Panc1 (cell line): ENCODE measurements at regions not wholly inside any gene's neighbourhood (a gene's known extent, or its start where the extent isn't known, plus 50 kb on each side); places are given as distances from the start of the nearest gene placed in this dataset.

ENCODE experiments used
- ATAC-seq: fragments of 200-7000 bp; cut with Tn5 transposase; 2 replicates; pipeline ENCODE4 v1.9.1; 2020; ENCODE audit warnings: mild to moderate bottlenecking, moderate library complexity
- BruUV-seq: library from RNA; stranded (reverse); fragments of 400-500 nt; replicated peaks from 2 replicates; lab custom pipeline; 2021; lab: Mats Ljungman, UMichigan
- CTCF ChIA-PET: fragments of 300-600 bp; sonication (Branson Sonifier 250); formaldehyde crosslinking; loops from one replicate; lab custom pipeline; 2022; ENCODE audit warnings: antibody characterized with exemption; lab: Charles Lee
- POLR2A ChIA-PET: fragments of 300-600 bp; sonication (Branson Sonifier 250); formaldehyde crosslinking; loops from one replicate; lab custom pipeline; 2022; ENCODE audit warnings: antibody characterized with exemption; lab: Charles Lee
- DNase-seq: peaks from one replicate; pipeline ENCODE4 v3.0.0-alpha.2; 2010; ENCODE audit warnings: low read depth, low spot score
- H3K27ac ChIP-seq: 2 replicates; pipeline ENCODE4 v1.5.1; 2011; ENCODE audit warnings: mild to moderate bottlenecking, low read length, inconsistent platforms
- H3K27me3 ChIP-seq: fragments of 200-500 bp; sonication (Bioruptor generic); 2 replicates; pipeline ENCODE4 v1.6.0; 2014; ENCODE audit warnings: low read length, inconsistent platforms; ENCODE audit not compliant: control insufficient read depth, insufficient read depth
- H3K36me3 ChIP-seq: fragments of 200-500 bp; sonication (Bioruptor generic); 2 replicates; pipeline ENCODE4 v1.5.1; 2014; ENCODE audit warnings: inconsistent platforms, mild to moderate bottlenecking, low read length, moderate library complexity; ENCODE audit not compliant: control insufficient read depth, insufficient read depth
- H3K4me1 ChIP-seq: 2 replicates; pipeline ENCODE4 v1.5.1; 2011; ENCODE audit warnings: inconsistent platforms, mild to moderate bottlenecking, low read length, moderate library complexity; ENCODE audit not compliant: control insufficient read depth, insufficient read depth
- H3K4me3 ChIP-seq, 2 experiments: 2 replicates each; pipeline ENCODE4 v1.5.1; 2011 to 2012; ENCODE audit warnings: low read depth in 2 of 2, low read length in 2 of 2, mild to moderate bottlenecking in 2 of 2, inconsistent platforms in 1 of 2, moderate library complexity in 1 of 2
- H3K9me3 ChIP-seq: fragments of 200-500 bp; sonication (Bioruptor generic); 2 replicates; pipeline ENCODE4 v1.5.1; 2014; ENCODE audit warnings: low read depth, mild to moderate bottlenecking, inconsistent platforms, low read length, moderate library complexity; ENCODE audit not compliant: control insufficient read depth, insufficient read depth
- POLR2AphosphoS5 ChIP-seq: IDR thresholded peaks from 2 replicates; pipeline ENCODE4 v1.6.1; 2012; ENCODE audit warnings: mild to moderate bottlenecking, low read depth, low read length, moderate library complexity
- SIN3A ChIP-seq: IDR thresholded peaks from 2 replicates; pipeline ENCODE4 v1.6.1; 2012; ENCODE audit warnings: low read depth, mild to moderate bottlenecking, low read length, moderate library complexity, borderline replicate concordance; ENCODE audit not compliant: insufficient read depth
- TCF7L2 ChIP-seq: IDR thresholded peaks from 2 replicates; pipeline ENCODE4 v1.6.1; 2011; ENCODE audit warnings: mild to moderate bottlenecking, low read depth, low read length, inconsistent platforms
- in situ Hi-C: cut with HindIII; loops from 2 replicates; pipeline ENCODE4 v1.10.0; 2016; ENCODE audit warnings: low sequenced_read_pairs, low pct_unique_long_range_greater_than_20kb
- intact Hi-C: fragments of 100-400 bp; cut with micrococcal nuclease; formaldehyde crosslinking; loops from one replicate; pipeline ENCODE4 v1.10.0; 2022; ENCODE audit not compliant: unreplicated experiment
- TF ChIP-seq, protein P1 (sequence below): fragments of 450-650 bp; IDR thresholded peaks from 2 replicates; pipeline ENCODE4 v1.5.1; 2017; ENCODE audit warnings: mild to moderate bottlenecking
- TF ChIP-seq, protein P2 (sequence below), 2 experiments: IDR thresholded peaks; 2 replicates each; pipeline ENCODE4 v1.6.1; 2011 to 2012; ENCODE audit warnings: low read depth in 2 of 2, control low read depth in 1 of 2, low read length in 1 of 2, mild to moderate bottlenecking in 1 of 2, moderate library complexity in 1 of 2; ENCODE audit not compliant: insufficient read depth in 1 of 2

DNA sequence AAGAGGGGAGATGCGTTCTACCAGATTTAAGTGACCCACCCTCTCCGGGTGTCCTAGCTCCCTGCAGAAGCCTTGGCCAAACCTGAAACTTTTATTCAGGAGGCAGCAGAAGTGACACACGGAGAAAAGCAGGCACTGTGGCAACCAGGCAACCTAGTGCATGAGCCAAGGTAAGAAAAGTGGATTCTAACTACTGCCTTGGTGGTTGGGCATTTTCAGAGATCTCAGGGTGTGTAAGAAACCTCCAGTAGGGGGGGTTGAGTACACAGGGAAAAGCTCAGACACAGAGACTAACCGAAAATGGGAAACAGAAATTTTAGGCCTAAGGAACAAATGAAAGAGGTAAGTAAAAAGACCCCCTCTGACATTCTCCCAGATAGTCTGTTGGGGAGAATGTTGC, 645.7 kb downstream of the ANKRD7 start:
- no peaks in the 10 kb centered on the region for H3K27me3 ChIP-seq
- no peak for TF ChIP-seq SIN3A
- TF ChIP-seq, protein P1, sequence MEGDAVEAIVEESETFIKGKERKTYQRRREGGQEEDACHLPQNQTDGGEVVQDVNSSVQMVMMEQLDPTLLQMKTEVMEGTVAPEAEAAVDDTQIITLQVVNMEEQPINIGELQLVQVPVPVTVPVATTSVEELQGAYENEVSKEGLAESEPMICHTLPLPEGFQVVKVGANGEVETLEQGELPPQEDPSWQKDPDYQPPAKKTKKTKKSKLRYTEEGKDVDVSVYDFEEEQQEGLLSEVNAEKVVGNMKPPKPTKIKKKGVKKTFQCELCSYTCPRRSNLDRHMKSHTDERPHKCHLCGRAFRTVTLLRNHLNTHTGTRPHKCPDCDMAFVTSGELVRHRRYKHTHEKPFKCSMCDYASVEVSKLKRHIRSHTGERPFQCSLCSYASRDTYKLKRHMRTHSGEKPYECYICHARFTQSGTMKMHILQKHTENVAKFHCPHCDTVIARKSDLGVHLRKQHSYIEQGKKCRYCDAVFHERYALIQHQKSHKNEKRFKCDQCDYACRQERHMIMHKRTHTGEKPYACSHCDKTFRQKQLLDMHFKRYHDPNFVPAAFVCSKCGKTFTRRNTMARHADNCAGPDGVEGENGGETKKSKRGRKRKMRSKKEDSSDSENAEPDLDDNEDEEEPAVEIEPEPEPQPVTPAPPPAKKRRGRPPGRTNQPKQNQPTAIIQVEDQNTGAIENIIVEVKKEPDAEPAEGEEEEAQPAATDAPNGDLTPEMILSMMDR: peak; percentile 37
- H3K9me3 ChIP-seq: no peaks in the 10 kb centered on the region
- BruUV-seq: no TSS peak
- DNase-seq (no peak), ATAC-seq (no peak)
- H3K27ac ChIP-seq: no peak overlapping the region
- no peaks in the 10 kb centered on the region for H3K36me3 ChIP-seq
- intact Hi-C loops: no loop called here
- POLR2A ChIA-PET: no interaction called here
- H3K4me1 ChIP-seq: no peaks in the 10 kb centered on the region
- H3K4me3 ChIP-seq: no peak overlapping the region
- CTCF ChIA-PET: no interaction called here
- in situ Hi-C loops: no loop called here

DNA sequence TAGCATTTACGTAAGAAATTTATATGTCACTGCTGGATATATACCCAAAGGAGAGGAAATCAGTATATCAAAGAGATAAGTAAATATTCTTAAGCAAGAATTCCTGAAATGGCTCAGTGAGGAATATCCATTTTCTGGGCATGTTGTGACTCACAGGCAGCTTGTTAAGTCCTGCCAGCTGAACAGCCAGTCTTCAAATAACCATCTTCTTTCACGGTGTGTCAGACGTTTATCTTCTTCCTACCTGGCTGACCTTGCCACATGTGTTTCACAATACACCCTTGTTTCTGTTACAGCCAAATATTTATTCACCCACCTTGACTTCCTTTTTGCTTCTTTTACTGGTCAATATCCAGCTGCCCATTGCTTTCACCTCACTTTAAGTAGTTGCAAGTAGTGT, 648.1 kb downstream of the ANKRD7 start:
- no TSS peak for BruUV-seq
- Histone ChIP-seq H3K4me3 (no peak overlapping the region), H3K27me3 (no peaks in the 10 kb centered on the region), H3K9me3 (no peaks in the 10 kb centered on the region), H3K36me3 (no peaks in the 10 kb centered on the region), H3K4me1 (no peaks in the 10 kb centered on the region), H3K27ac (no peak overlapping the region)
- POLR2A ChIA-PET: no interaction called here
- DNase-seq (no peak), ATAC-seq (no peak)
- in situ Hi-C loops: no loop called here
- TF ChIP-seq, protein P1: no peak
- TF ChIP-seq TCF7L2: no peak
- TF ChIP-seq, protein P2, sequence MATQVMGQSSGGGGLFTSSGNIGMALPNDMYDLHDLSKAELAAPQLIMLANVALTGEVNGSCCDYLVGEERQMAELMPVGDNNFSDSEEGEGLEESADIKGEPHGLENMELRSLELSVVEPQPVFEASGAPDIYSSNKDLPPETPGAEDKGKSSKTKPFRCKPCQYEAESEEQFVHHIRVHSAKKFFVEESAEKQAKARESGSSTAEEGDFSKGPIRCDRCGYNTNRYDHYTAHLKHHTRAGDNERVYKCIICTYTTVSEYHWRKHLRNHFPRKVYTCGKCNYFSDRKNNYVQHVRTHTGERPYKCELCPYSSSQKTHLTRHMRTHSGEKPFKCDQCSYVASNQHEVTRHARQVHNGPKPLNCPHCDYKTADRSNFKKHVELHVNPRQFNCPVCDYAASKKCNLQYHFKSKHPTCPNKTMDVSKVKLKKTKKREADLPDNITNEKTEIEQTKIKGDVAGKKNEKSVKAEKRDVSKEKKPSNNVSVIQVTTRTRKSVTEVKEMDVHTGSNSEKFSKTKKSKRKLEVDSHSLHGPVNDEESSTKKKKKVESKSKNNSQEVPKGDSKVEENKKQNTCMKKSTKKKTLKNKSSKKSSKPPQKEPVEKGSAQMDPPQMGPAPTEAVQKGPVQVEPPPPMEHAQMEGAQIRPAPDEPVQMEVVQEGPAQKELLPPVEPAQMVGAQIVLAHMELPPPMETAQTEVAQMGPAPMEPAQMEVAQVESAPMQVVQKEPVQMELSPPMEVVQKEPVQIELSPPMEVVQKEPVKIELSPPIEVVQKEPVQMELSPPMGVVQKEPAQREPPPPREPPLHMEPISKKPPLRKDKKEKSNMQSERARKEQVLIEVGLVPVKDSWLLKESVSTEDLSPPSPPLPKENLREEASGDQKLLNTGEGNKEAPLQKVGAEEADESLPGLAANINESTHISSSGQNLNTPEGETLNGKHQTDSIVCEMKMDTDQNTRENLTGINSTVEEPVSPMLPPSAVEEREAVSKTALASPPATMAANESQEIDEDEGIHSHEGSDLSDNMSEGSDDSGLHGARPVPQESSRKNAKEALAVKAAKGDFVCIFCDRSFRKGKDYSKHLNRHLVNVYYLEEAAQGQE (IDR thresholded peaks at IDR 0.05; ENCODE audit: insufficient read depth in 1 of 2, low read depth in 2 of 2, low read length in 1 of 2): no peak
- no peak for TF ChIP-seq SIN3A
- TF ChIP-seq POLR2AphosphoS5: no peak
- CTCF ChIA-PET: no interaction called here
- intact Hi-C loops: no loop called here

DNA sequence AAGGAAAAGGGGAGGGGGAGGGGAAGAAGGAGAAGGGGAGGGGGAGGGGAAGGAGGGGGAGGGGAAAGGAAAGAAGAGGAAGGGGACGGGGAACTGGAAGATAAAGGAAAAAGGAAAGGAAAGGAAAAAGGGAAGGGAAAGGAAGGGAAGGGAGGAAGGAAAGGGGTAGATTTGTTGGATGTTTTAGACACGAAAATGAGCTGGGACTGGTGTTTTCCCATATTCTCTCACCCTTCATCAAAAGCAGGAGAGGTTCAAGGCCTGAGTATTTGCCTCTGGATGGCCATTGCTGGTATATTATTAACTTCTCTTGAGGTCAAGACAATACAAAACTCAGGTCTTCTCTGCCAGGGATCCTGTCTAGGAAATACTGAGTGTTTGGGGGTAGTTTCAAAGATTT, 652.7 kb downstream of the ANKRD7 start:
- intact Hi-C loops (no loop called here), in situ Hi-C loops (no loop called here)
- Histone ChIP-seq H3K4me3 (no peak overlapping the region), H3K27me3 (no peaks in the 10 kb centered on the region), H3K36me3 (no peaks in the 10 kb centered on the region), H3K9me3 (no peaks in the 10 kb centered on the region), H3K4me1 (no peaks in the 10 kb centered on the region), H3K27ac (no peak overlapping the region)
- DNase-seq: no peak
- no peak for ATAC-seq
- no TSS peak for BruUV-seq
- TF ChIP-seq TCF7L2: no peak
- TF ChIP-seq, protein P2 (IDR thresholded peaks at IDR 0.05; ENCODE audit: insufficient read depth in 1 of 2, low read depth in 2 of 2, low read length in 1 of 2): no peak
- TF ChIP-seq SIN3A: no peak
- no peak for TF ChIP-seq POLR2AphosphoS5
- TF ChIP-seq, protein P1: no peak
- CTCF ChIA-PET: no interaction called here
- POLR2A ChIA-PET: no interaction called here
